ENCODE measurements at regions not wholly inside any gene's neighbourhood (a gene's known extent, or its start where the extent isn't known, plus 50 kb on each side); places are given as distances from the start of the nearest gene placed in this dataset.
"Not testable (repeated sequence)": the region's sequence is repeated elsewhere in the genome, so short reads cannot be mapped to it uniquely, and the experiment has no call there.

GRCh38 chr16:18725321-18725720, 64.8 kb downstream of the RPS15A start:
- H3K36me3 ChIP-seq (replicated peaks in 1 of 2); intact Hi-C loops (cut with DNase I): not testable (repeated sequence)
- WGBS, 4 donors, result 72 to 88% (median 86%) methylated on average over 1 to 6 of the region's 6 CpGs

GRCh38 chr16:18719978-18720377, 70.2 kb downstream of the RPS15A start:
- H3K27me3 ChIP-seq; H3K4me3 ChIP-seq; H3K27ac ChIP-seq; H3K36me3 ChIP-seq (replicated peaks in 1 of 2); intact Hi-C loops (cut with DNase I); H3K4me1 ChIP-seq (replicated peaks in 1 of 2); H3K9me3 ChIP-seq (replicated peaks in 1 of 3): not testable (repeated sequence)
- WGBS, 4 donors, result 71 to 76% (median 74%) methylated on average over 1 to 5 of the region's 6 CpGs; no CpG with 5 or more reads in 1 of the 4 donors
- DNase-seq, result peak in 1 of 7 donors; percentile 23

More at GRCh38 chr16:18725321-18725720, 64.8 kb downstream of the RPS15A start:
- not testable (repeated sequence) for H3K27ac ChIP-seq; H3K9me3 ChIP-seq (replicated peaks in 1 of 3); DNase-seq; H3K4me1 ChIP-seq (replicated peaks in 1 of 2); H3K27me3 ChIP-seq; H3K4me3 ChIP-seq

- 75 to 94% (median 86%) methylated on average over 4 to 9 of the region's 14 CpGs for WGBS, 4 donors
- H3K36me3 ChIP-seq (replicated peaks in 1 of 2), result not testable (repeated sequence)
Observed at GRCh38 chr16:18712580-18712979, 77.6 kb downstream of the RPS15A start.

GRCh38 chr16:18710659-18711058, 79.5 kb downstream of the RPS15A start:
- H3K9me3 ChIP-seq (replicated peaks in 1 of 3); H3K27ac ChIP-seq; H3K4me1 ChIP-seq (replicated peaks in 1 of 2); H3K4me3 ChIP-seq; intact Hi-C loops (cut with DNase I); DNase-seq; H3K36me3 ChIP-seq (replicated peaks in 1 of 2); H3K27me3 ChIP-seq: not testable (repeated sequence)
- 86 to 89% methylated on average over 1 of the region's 4 CpGs; no CpG with 5 or more reads in 2 of the 4 donors for WGBS, 4 donors

More at GRCh38 chr16:18712580-18712979, 77.6 kb downstream of the RPS15A start:
- intact Hi-C loops (cut with DNase I); H3K4me3 ChIP-seq; H3K27ac ChIP-seq; H3K4me1 ChIP-seq (replicated peaks in 1 of 2); DNase-seq; H3K27me3 ChIP-seq; H3K9me3 ChIP-seq (replicated peaks in 1 of 3): not testable (repeated sequence)

- DNase-seq; H3K27ac ChIP-seq; H3K4me1 ChIP-seq (replicated peaks in 1 of 2); intact Hi-C loops (cut with DNase I); H3K4me3 ChIP-seq; H3K27me3 ChIP-seq; H3K9me3 ChIP-seq (replicated peaks in 1 of 3); H3K36me3 ChIP-seq (replicated peaks in 1 of 2): not testable (repeated sequence)
Observed at GRCh38 chr16:18701239-18701638, 88.9 kb downstream of the RPS15A start.

- H3K27ac ChIP-seq; H3K4me3 ChIP-seq; H3K4me1 ChIP-seq (replicated peaks in 1 of 2); DNase-seq; intact Hi-C loops (cut with DNase I); H3K36me3 ChIP-seq (replicated peaks in 1 of 2); H3K27me3 ChIP-seq; H3K9me3 ChIP-seq (replicated peaks in 1 of 3): not testable (repeated sequence)
- WGBS, 4 donors, result 47 to 65% (median 65%) methylated on average over 5 to 6 of the region's 6 CpGs
Observed at GRCh38 chr16:18696029-18696428, 94.1 kb downstream of the RPS15A start.

GRCh38 chr16:18686079-18686968, 103.8 kb downstream of the RPS15A start:
- WGBS, 4 donors, result 40 to 60% methylated on average over 1 of the region's 5 CpGs; no CpG with 5 or more reads in 2 of the 4 donors
- intact Hi-C loops (cut with DNase I), result not testable (repeated sequence)

GRCh38 chr16:18645784-18646183, 83.9 kb upstream of the NOMO2 start:
- H3K9me3 ChIP-seq (replicated peaks in 1 of 3); H3K27me3 ChIP-seq; H3K4me3 ChIP-seq; H3K4me1 ChIP-seq (replicated peaks in 1 of 2); intact Hi-C loops (cut with DNase I); DNase-seq; H3K36me3 ChIP-seq (replicated peaks in 1 of 2); H3K27ac ChIP-seq: not testable (repeated sequence)
- 88 to 89% methylated on average over 4 of the region's 7 CpGs; no CpG with 5 or more reads in 2 of the 4 donors for WGBS, 4 donors

More at GRCh38 chr16:18686079-18686968, 103.8 kb downstream of the RPS15A start:
- H3K4me1 ChIP-seq (replicated peaks in 1 of 2); H3K27me3 ChIP-seq; DNase-seq; H3K4me3 ChIP-seq; H3K9me3 ChIP-seq (replicated peaks in 1 of 3); H3K36me3 ChIP-seq (replicated peaks in 1 of 2); H3K27ac ChIP-seq: not testable (repeated sequence)

GRCh38 chr16:18636928-18637327, 75.0 kb upstream of the NOMO2 start:
- H3K36me3 ChIP-seq (replicated peaks in 1 of 2); H3K4me3 ChIP-seq; H3K9me3 ChIP-seq (replicated peaks in 1 of 3); intact Hi-C loops (cut with DNase I); DNase-seq; H3K4me1 ChIP-seq (replicated peaks in 1 of 2); H3K27ac ChIP-seq; H3K27me3 ChIP-seq: not testable (repeated sequence)
- no CpG with 5 or more reads among the region's 4 CpGs for WGBS, 4 donors

GRCh38 chr16:18636148-18636547, 74.3 kb upstream of the NOMO2 start:
- H3K4me1 ChIP-seq (replicated peaks in 1 of 2); H3K27ac ChIP-seq; H3K4me3 ChIP-seq; intact Hi-C loops (cut with DNase I); H3K9me3 ChIP-seq (replicated peaks in 1 of 3); H3K36me3 ChIP-seq (replicated peaks in 1 of 2); DNase-seq; H3K27me3 ChIP-seq: not testable (repeated sequence)
- 78 to 83% methylated on average over 1 to 3 of the region's 5 CpGs; no CpG with 5 or more reads in 2 of the 4 donors for WGBS, 4 donors

GRCh38 chr16:18634981-18635380, 73.1 kb upstream of the NOMO2 start:
- H3K4me3 ChIP-seq; H3K36me3 ChIP-seq (replicated peaks in 1 of 2); H3K27ac ChIP-seq; DNase-seq; H3K4me1 ChIP-seq (replicated peaks in 1 of 2); H3K27me3 ChIP-seq; H3K9me3 ChIP-seq (replicated peaks in 1 of 3); intact Hi-C loops (cut with DNase I): not testable (repeated sequence)
- WGBS, 4 donors, result no CpG with 5 or more reads among the region's 2 CpGs
